ENCODE measurements at regions not wholly inside any gene's neighbourhood (a gene's known extent, or its start where the extent isn't known, plus 50 kb on each side); places are given as distances from the start of the nearest gene placed in this dataset.
"Not testable (repeated sequence)": the region's sequence is repeated elsewhere in the genome, so short reads cannot be mapped to it uniquely, and the experiment has no call there.

GRCh38 chr6:117015474-117015804 lies 138.4 kb downstream of the RFX6 start:
- not testable (repeated sequence) for TF ChIP-seq CTCF (IDR thresholded peaks at IDR 0.05); ZFX (IDR thresholded peaks at IDR 0.05; ENCODE audit: borderline replicate concordance)

Data from 22Rv1 (cell line).